HEK293T (cell line): ENCODE measurements at regions not wholly inside any gene's neighbourhood (a gene's known extent, or its start where the extent isn't known, plus 50 kb on each side); places are given as distances from the start of the nearest gene placed in this dataset.

Experiments
- CTCF ChIA-PET: fragments of 350-600 bp; formaldehyde crosslinking; extraction: SDS; loops from one replicate; lab custom pipeline; 2021; ENCODE audit warnings: antibody characterized with exemption, inconsistent platforms; lab: Yijun Ruan, JAX
- POLR2A ChIA-PET: fragments of 350-600 bp; formaldehyde crosslinking; extraction: SDS; loops from one replicate; lab custom pipeline; 2020; ENCODE audit warnings: antibody characterized with exemption, inconsistent platforms; lab: Yijun Ruan, JAX
- DNase-seq: peaks from one replicate; pipeline ENCODE4 v3.0.0; 2012; ENCODE audit warnings: mixed read lengths; ENCODE audit errors: extremely low spot score
- ARNT ChIP-seq: fragments of 450-650 bp; IDR thresholded peaks from 2 replicates; pipeline ENCODE4 v1.6.1; 2017; ENCODE audit warnings: mild to moderate bottlenecking
- BHLHE40 ChIP-seq: fragments of 450-650 bp; IDR thresholded peaks from 2 replicates; pipeline ENCODE4 v1.6.1; 2016; ENCODE audit warnings: mild to moderate bottlenecking, moderate library complexity, borderline replicate concordance
- CTBP1 ChIP-seq: fragments of 450-650 bp; IDR thresholded peaks from 2 replicates; pipeline ENCODE4 v1.6.1; 2016; ENCODE audit warnings: borderline replicate concordance
- ELF4 ChIP-seq: fragments of 450-650 bp; IDR thresholded peaks from 2 replicates; pipeline ENCODE4 v1.6.1; 2017; ENCODE audit warnings: antibody characterized with exemption
- FOXA1 ChIP-seq: fragments of 450-650 bp; IDR thresholded peaks from 2 replicates; pipeline ENCODE4 v1.6.1; 2016; ENCODE audit warnings: mild to moderate bottlenecking
- FOXK2 ChIP-seq: fragments of 450-650 bp; IDR thresholded peaks from 2 replicates; pipeline ENCODE4 v1.6.1; 2016; ENCODE audit warnings: mild to moderate bottlenecking
- FOXM1 ChIP-seq: fragments of 450-650 bp; IDR thresholded peaks from 2 replicates; pipeline ENCODE4 v1.6.1; 2017; ENCODE audit warnings: mild to moderate bottlenecking, borderline replicate concordance
- HDGF ChIP-seq: fragments of 450-650 bp; IDR thresholded peaks from 2 replicates; pipeline ENCODE4 v1.6.1; 2017; ENCODE audit warnings: antibody characterized with exemption, borderline replicate concordance
- L3MBTL2 ChIP-seq: fragments of 450-650 bp; conservative IDR thresholded peaks from 2 replicates; pipeline ENCODE4 v1.6.1; 2016; ENCODE audit warnings: mild to moderate bottlenecking
- LEF1 ChIP-seq: fragments of 450-650 bp; IDR thresholded peaks from 2 replicates; pipeline ENCODE4 v1.6.1; 2017; ENCODE audit warnings: mild to moderate bottlenecking, borderline replicate concordance
- NFRKB ChIP-seq: fragments of 450-650 bp; IDR thresholded peaks from 2 replicates; pipeline ENCODE4 v1.6.1; 2016; ENCODE audit warnings: mild to moderate bottlenecking, moderate library complexity
- SP1 ChIP-seq: fragments of 450-650 bp; IDR thresholded peaks from 2 replicates; pipeline ENCODE4 v1.6.1; 2017
- SUZ12 ChIP-seq: fragments of 450-650 bp; IDR thresholded peaks from 2 replicates; pipeline ENCODE4 v1.6.1; 2016; ENCODE audit warnings: mild to moderate bottlenecking
- TARDBP ChIP-seq: fragments of 450-650 bp; IDR thresholded peaks from 2 replicates; pipeline ENCODE4 v1.6.1; 2016
- ZNF384 ChIP-seq: fragments of 450-650 bp; IDR thresholded peaks from 2 replicates; pipeline ENCODE4 v1.6.1; 2016
- TF ChIP-seq, protein P1 (sequence below): fragments of 450-650 bp; IDR thresholded peaks from 2 replicates; pipeline ENCODE4 v1.6.1; 2016

GRCh38 chr14:50037852-50038251 lies 78.5 kb downstream of the VCPKMT start:
- TF ChIP-seq, protein P1, sequence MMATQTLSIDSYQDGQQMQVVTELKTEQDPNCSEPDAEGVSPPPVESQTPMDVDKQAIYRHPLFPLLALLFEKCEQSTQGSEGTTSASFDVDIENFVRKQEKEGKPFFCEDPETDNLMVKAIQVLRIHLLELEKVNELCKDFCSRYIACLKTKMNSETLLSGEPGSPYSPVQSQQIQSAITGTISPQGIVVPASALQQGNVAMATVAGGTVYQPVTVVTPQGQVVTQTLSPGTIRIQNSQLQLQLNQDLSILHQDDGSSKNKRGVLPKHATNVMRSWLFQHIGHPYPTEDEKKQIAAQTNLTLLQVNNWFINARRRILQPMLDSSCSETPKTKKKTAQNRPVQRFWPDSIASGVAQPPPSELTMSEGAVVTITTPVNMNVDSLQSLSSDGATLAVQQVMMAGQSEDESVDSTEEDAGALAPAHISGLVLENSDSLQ, result no peak
- TF ChIP-seq NFRKB (no peak), FOXM1 (no peak), FOXA1 (no peak), SP1 (no peak)
- no peak for DNase-seq
- POLR2A ChIA-PET, result no interaction called here
- CTCF ChIA-PET, result no interaction called here

GRCh38 chr14:50038398-50039119 lies 77.8 kb downstream of the VCPKMT start:
- DNase-seq, result no peak
- ChIA-PET CTCF (no interaction called here), POLR2A (no interaction called here)
- TF ChIP-seq FOXK2, result no peak
- TF ChIP-seq HDGF, result no peak

GRCh38 chr14:50039120-50039517 lies 77.3 kb downstream of the VCPKMT start:
- ChIA-PET POLR2A (no interaction called here), CTCF (no interaction called here)
- TF ChIP-seq CTBP1 (no peak), NFRKB (no peak), TARDBP (no peak), BHLHE40 (no peak), FOXA1 (no peak), L3MBTL2 (no peak), ARNT (no peak), FOXK2 (no peak), SUZ12 (no peak), HDGF (no peak), LEF1 (no peak), ZNF384 (no peak), ELF4 (no peak), SP1 (no peak)
- TF ChIP-seq, protein P1, result no peak
- no peak for DNase-seq

DNA sequence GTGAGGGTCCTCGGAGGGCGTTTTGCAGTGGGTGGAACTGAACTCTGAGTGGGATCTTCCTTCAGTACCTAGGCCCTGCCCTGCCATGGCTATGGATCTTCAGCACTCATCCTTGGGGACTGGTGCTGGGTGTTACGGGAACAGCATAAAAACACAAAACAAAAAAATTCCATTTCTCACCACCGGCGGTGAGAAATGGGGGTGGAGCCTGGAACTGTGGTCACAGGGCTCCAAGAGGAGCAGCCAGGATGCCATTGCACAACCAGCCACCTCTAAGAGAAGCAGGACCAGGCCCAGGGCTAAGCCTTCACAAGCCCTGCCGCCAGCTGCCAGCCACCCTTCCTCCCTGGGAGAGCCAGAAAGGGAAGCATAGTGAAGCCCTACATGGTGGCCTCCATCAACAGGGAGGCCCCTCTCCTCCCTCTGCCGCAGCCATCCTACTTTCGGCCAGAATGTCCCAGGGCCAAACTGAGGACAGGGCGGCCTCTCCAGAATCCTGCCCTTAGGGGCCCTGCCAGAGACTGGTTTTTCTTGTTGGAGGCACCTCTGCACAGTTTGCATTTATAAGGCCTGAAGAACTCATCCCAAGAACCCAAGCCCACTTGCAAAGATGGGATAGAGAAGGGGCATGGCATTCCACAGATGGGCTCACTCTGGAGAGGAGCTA lies 76.5 kb downstream of the VCPKMT start:
- ChIA-PET POLR2A (no interaction called here), CTCF (interaction anchor here (0.6 kb wide), 1 partner anchor 459 kb away, joined by 3 read pairs; no protein-coding TSS in a partner anchor)
- TF ChIP-seq ARNT, result no peak
- no peak for TF ChIP-seq HDGF
- no peak for TF ChIP-seq FOXM1
- no peak for TF ChIP-seq SUZ12
- no peak for TF ChIP-seq FOXA1
- no peak for TF ChIP-seq BHLHE40
- no peak for TF ChIP-seq FOXK2
- TF ChIP-seq, protein P1, result no peak
- TF ChIP-seq CTBP1, result no peak
- TF ChIP-seq L3MBTL2, result no peak
- no peak for TF ChIP-seq ZNF384
- no peak for TF ChIP-seq ELF4
- TF ChIP-seq NFRKB, result no peak
- TF ChIP-seq TARDBP, result no peak
- TF ChIP-seq SP1, result no peak
- no peak for TF ChIP-seq LEF1
- no peak for DNase-seq

DNA sequence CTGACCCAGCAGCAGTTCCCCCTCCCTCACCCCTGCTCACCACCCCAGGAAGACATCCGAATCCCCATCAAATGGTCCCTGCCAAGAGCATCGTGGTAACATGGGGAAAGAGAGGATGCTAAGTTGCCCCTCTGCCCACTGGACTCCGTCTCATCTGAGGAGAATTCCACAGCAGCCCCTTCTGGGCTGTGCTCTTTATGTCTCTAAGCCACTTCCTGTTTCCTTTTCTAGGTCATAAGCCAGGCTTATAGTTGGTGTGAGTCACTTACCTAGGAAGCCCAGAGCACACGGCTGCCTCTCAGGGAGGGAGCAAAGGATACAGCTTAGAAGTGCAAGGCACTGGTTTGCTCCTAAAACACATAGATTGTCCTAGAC lies 76.0 kb downstream of the VCPKMT start:
- TF ChIP-seq FOXM1, result no peak
- no peak for TF ChIP-seq L3MBTL2
- TF ChIP-seq ZNF384, result no peak
- ChIA-PET POLR2A (no interaction called here), CTCF (interaction anchor here (0.6 kb wide), 1 partner anchor 459 kb away, joined by 3 read pairs; no protein-coding TSS in a partner anchor)
- DNase-seq, result no peak

DNA sequence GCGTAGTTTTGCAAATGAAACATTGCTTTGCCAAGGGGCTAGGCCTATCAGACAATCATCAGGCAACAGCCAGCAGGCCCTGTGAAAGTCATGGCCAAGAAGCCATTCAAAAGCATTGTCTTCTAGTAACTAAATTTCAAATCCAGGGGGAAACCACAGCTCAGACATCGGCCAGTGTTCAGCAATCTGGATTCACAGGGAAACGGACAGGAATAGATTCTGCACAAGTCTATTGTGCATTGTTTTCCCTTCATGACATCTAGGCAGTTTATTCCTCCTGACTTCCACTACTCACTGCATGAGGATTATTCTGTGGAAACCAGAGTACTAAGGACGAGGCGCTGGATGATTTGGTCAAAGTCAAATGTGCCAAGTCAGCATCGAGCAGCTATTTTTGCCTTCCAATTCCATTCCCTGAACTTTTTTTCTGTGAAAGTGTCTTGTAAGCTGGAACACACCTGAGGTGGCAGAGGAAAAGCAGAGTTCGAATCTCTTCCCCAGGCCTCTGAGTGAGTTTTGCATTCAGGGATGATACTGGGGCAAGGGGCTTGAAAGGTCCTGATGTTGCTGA lies 75.4 kb downstream of the VCPKMT start:
- ChIA-PET CTCF (interaction anchor here (0.6 kb wide), 1 partner anchor 460 kb away, joined by 3 read pairs; no protein-coding TSS in a partner anchor), POLR2A (no interaction called here)
- TF ChIP-seq FOXM1, result no peak
- no peak for TF ChIP-seq LEF1
- TF ChIP-seq TARDBP, result no peak
- TF ChIP-seq SP1, result no peak
- TF ChIP-seq BHLHE40, result no peak
- no peak for TF ChIP-seq ELF4
- TF ChIP-seq, protein P1, result no peak
- no peak for TF ChIP-seq L3MBTL2
- TF ChIP-seq SUZ12, result no peak
- no peak for TF ChIP-seq FOXK2
- no peak for TF ChIP-seq CTBP1
- TF ChIP-seq ZNF384, result no peak
- no peak for TF ChIP-seq NFRKB
- TF ChIP-seq ARNT, result no peak
- no peak for TF ChIP-seq HDGF
- TF ChIP-seq FOXA1, result no peak

More for the DNA sequence above, 75.4 kb downstream of the VCPKMT start:
- DNase-seq, result no peak
